GM18520 (cell line): ENCODE measurements at regions not wholly inside any gene's neighbourhood (a gene's known extent, or its start where the extent isn't known, plus 50 kb on each side); places are given as distances from the start of the nearest gene placed in this dataset.

Experiments used
- ATAC-seq: cut with Tn5 transposase; IDR thresholded peaks from one replicate; pipeline ENCODE4 v1.9.1; 2021; ENCODE audit not compliant: unreplicated experiment

- ATAC-seq, result no peak
Observed at GRCh38 chr6:104579310-104579863, 280.3 kb downstream of the HACE1 start.

DNA sequence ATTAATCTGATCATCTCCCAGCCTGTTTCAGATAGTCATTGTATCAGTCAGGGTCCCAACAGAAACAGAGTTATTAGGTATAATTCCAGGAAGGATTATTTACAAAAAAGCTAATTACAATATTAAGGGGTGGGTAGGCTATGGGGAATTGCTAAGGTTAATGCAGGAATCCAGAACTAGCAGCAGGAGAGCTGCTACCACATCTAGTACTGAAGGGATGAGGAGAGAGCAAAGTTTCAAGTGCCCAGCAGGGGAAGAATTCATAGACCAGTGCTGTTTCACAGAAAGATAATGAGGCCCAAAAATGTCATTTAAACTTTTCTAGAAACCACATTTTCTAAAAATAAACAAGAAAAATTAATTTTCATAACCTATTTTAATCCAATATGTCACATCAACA lies 284.2 kb downstream of the HACE1 start:
- ATAC-seq, result no peak

DNA sequence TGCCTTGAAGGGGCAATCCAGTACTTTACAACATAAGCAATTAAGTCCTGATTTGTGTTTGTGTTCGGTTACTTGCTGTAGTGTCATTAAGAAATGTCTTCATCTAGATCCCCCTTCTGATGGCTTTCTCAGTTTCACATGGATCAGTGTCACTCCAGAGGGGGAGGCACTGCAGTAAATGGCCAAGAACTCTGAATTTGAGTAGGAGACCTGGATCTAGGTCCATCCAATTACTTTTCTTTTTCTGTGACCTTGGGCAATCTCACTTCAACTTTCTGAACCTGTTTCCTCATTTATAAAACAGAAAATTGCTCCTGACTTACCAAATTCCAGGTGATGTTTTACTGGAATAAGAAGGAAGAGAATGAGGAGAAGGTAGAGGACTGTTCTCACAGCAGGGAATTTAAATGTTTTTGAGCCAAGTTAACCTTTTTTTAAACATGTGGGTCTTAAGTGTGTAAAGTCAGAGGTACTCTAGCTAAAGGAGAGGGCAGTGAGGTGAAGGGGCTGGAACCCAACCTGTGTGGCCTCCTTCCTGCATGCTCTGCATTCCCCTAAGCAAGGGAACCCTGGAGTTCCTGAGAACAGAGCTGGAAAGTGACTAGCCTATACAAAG lies 285.5 kb downstream of the HACE1 start:
- ATAC-seq, result no peak

DNA sequence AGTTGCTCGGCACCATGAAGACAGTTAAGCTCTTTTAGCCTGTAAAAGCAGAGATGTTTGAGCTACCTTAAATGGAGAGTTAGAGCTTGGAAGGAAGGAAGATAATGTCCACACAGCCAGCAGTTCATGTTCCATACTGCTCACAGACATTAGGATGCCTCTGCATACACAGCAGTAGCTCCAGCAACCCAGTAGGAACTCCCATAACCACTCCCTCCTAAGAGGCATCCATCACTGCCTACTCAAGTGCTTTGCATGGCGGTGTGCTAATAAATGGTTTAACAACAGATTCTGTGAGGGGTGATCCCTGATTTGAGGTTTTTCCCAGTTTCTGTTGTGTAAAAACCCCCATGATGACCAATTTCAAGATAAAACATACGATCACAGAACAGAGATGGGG lies 286.4 kb downstream of the HACE1 start:
- ATAC-seq, result no peak

- ATAC-seq, result no peak
Observed at GRCh38 chr6:104572901-104573300, 286.8 kb downstream of the HACE1 start.

DNA sequence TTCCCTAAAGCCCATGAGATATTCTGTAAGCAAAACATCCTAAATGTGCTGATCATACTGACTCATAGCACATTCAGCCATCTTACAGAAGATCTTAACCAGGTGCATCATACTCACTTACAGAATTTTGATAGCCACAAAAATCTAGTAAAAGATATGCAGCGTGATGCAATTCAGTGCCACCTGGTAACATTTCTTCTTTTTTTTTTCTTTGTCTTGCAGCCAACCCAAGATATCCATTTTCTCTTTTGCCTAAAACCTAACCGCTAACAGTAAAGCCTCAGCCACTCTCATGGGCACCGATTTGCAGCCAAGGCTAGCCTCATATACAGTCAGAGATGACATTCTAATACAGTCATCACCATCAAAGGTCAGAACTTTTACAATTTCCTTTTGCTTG lies 293.3 kb downstream of the HACE1 start:
- no peak for ATAC-seq

- no peak for ATAC-seq
Observed at GRCh38 chr6:104563306-104563705, 296.4 kb downstream of the HACE1 start.

- ATAC-seq, result no peak
Observed at GRCh38 chr6:104559435-104560202, 300.1 kb downstream of the HACE1 start.

DNA sequence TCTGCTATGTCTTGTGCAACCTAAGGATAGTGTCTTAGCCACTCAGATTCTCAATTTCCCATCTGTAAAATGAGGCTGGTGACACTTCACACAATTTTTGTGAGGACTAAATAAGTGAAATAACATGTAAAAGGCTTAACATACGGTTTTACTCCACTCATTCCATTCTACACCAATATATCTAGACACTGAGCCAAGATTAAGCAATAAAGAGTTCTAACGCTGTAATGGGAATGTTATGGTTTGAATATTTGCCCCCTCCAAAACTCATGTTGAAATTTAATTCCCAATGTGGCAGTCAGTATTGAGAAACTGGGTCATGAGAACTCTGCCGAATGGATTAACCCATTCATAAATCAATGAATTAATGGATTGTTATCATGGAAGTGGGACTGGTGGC lies 301.0 kb downstream of the HACE1 start:
- no peak for ATAC-seq

DNA sequence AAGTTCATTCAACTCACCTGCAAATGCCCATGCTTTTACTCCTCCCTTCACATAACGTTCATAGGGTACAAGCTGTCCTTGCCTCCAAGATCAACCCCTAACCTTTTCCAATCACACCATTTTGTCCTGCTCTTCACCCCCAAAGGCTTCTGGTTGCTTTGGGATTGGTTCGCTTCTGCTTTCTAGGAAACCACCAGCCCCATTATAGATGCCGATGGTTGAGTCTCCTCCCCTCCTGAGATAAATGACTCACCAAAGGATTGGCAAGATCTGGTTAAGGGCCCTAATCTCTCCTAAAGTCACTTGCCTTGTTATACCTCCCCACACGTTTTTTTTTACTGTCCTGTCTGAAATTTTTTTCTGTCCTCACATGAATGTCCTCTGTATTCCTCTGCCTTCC lies 311.4 kb downstream of the HACE1 start:
- ATAC-seq, result no peak

GRCh38 chr6:104541411-104541810 lies 318.3 kb downstream of the HACE1 start:
- ATAC-seq, result no peak

- no peak for ATAC-seq
Observed at GRCh38 chr6:104540743-104541142, 319.0 kb downstream of the HACE1 start.

- no peak for ATAC-seq
Observed at GRCh38 chr6:104539173-104539572, 320.5 kb downstream of the HACE1 start.

DNA sequence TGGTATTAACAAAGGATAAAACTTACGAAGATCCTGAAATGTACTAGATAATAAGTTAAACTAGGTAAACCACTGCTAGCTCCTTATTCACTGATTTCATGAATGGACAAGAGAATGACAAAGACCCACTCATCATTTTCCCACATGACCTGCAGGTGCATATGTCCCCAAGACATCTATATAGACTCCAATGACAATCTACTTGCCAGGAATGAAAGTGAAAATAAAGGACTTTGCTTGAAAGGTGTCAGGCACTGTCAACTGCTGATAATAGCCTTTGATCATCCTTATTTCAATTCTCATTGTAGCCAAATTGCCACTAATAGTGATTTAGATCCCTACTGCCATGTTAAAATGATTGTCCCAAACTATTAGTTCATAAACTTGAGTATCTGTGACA lies 321.8 kb downstream of the HACE1 start:
- no peak for ATAC-seq

- ATAC-seq, result no peak
Observed at GRCh38 chr6:104537180-104537579, 322.5 kb downstream of the HACE1 start.

GRCh38 chr6:104532462-104532861 lies 327.3 kb downstream of the HACE1 start:
- ATAC-seq, result no peak

DNA sequence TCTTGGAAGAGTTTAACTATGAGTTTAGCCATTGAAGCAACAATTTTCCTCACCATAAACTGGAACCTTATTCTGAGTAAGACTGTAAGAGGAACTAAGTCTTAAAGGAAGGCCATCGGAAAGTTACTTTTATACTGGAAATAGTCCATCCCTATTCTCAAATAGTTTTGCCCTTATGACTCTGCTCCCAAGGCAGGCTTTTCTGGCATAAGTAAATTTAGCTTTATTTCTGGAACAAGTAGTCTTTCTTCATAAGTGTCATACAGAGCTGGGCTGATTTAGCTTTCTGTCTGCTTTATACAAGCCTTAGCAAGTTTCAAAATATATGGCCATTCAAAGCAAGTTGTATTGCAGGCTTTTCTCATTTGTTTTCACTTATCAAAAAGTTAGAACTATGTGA lies 328.1 kb downstream of the HACE1 start:
- no peak for ATAC-seq

DNA sequence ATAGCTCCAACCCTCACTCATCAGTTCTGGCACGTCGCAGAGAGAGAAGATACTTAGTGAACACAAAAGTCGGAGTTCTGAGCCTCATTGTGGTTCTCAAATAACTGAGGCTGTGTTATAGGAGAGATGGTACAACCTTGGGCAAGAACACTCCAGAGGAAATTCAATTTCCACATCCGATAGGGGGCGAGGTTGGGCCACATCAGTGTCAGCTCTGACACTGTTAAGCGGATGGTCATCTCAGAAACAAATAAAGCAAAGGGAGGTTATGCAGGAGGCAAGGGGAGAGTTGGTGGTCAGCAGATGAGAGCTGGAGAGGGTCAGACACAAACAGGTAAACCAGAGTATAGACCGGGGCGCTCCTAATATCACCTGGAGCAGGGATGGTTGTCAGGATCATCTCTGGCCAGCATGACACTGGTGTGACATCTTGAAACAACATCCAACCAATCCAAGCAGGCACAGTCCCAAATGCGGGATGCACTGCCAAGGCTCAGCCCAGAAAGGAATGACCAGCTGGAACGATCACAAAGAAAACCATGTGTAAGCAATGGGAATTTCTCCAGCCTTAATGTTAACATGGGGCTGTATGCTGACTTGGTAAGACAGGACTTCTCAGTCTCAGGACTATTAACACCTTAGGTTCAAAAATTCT lies 331.8 kb downstream of the HACE1 start:
- no peak for ATAC-seq

- ATAC-seq, result no peak
Observed at GRCh38 chr6:104527311-104527710, 332.4 kb downstream of the HACE1 start.

DNA sequence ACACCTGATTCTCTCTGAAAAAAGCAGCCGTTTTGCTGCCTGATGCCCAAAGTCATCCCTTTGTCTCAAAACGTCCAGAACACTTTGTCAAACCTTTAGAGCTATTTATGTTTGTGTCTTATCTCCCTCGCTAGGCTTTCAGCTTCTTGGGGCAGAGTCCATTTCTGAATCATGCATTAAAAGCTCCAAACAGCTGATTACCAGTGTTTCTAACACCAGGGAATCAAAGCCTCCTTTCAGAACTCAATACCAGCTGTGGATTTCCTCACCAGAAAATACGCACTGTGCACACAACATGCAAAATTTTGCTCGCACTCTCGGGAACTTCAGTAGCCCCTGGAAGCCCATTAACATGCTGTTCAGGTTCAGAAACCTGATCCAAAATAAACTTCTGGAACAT lies 333.3 kb downstream of the HACE1 start:
- no peak for ATAC-seq

GRCh38 chr6:104525677-104526322 lies 333.9 kb downstream of the HACE1 start:
- peak; percentile 96 for ATAC-seq

DNA sequence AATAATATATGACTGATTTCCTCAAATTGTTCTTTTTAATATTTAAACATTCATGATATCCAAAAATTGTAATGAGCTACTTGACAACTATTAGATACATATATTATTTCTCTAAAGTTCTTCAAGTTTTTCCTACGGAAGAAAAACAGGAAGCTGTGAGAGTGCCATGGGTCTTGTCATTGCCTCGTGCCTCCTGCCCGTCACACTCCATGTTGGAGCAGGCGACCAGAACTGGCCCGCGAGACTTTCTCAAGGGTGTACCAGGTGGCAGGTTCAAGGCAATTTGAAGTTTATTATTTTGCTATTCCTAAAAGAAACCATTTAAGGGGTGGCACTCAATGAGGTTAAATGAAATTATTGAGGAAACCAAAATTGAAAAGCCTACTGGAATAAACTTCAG lies 337.2 kb downstream of the HACE1 start:
- no peak for ATAC-seq
